Gastrocnemius medialis (tissue), 4 donors: ENCODE measurements at regions not wholly inside any gene's neighbourhood (a gene's known extent, or its start where the extent isn't known, plus 50 kb on each side); places are given as distances from the start of the nearest gene placed in this dataset.

ENCODE experiments used
- CTCF ChIP-seq, 5 experiments: fragments of 450-650 bp in 3 of 5; fragments of 200-600 bp in 2 of 5; sonication (generic) in 2 of 5; IDR thresholded peaks in 4 of 5; conservative IDR thresholded peaks in 1 of 5; 1 replicate in 4 of 5; 2 replicates in 1 of 5; pipeline ENCODE4 v1.5.1; 2016 to 2019; ENCODE audit warnings: antibody characterized with exemption in 5 of 5, mild to moderate bottlenecking in 3 of 5, moderate library complexity in 3 of 5
- POLR2A ChIP-seq, 2 donors: fragments of 450-650 bp; IDR thresholded peaks; one replicate each; pipeline ENCODE4 v1.6.1; 2017; ENCODE audit warnings: antibody characterized with exemption in 2 of 2, mild to moderate bottlenecking in 2 of 2, moderate library complexity in 2 of 2

- no peak for TF ChIP-seq POLR2A (IDR thresholded peaks at IDR 0.05)
- TF ChIP-seq CTCF (IDR thresholded peaks at IDR 0.05 in 4 of 5, conservative IDR thresholded peaks at IDR 0.05 in 1 of 5): no peak
Observed at GRCh38 chr5:179462040-179462439, 88.3 kb upstream of the RUFY1 start.
